Panc1 (cell line): ENCODE measurements at regions not wholly inside any gene's neighbourhood (a gene's known extent, or its start where the extent isn't known, plus 50 kb on each side); places are given as distances from the start of the nearest gene placed in this dataset.

Experiments
- ATAC-seq: fragments of 200-7000 bp; cut with Tn5 transposase; 2 replicates; pipeline ENCODE4 v1.9.1; 2020; ENCODE audit warnings: mild to moderate bottlenecking, moderate library complexity
- BruUV-seq: library from RNA; stranded (reverse); fragments of 400-500 nt; replicated peaks from 2 replicates; lab custom pipeline; 2021; lab: Mats Ljungman, UMichigan
- CTCF ChIA-PET: fragments of 300-600 bp; sonication (Branson Sonifier 250); formaldehyde crosslinking; loops from one replicate; lab custom pipeline; 2022; ENCODE audit warnings: antibody characterized with exemption; lab: Charles Lee
- POLR2A ChIA-PET: fragments of 300-600 bp; sonication (Branson Sonifier 250); formaldehyde crosslinking; loops from one replicate; lab custom pipeline; 2022; ENCODE audit warnings: antibody characterized with exemption; lab: Charles Lee
- DNase-seq: peaks from one replicate; pipeline ENCODE4 v3.0.0-alpha.2; 2010; ENCODE audit warnings: low read depth, low spot score
- H3K27ac ChIP-seq: 2 replicates; pipeline ENCODE4 v1.5.1; 2011; ENCODE audit warnings: mild to moderate bottlenecking, low read length, inconsistent platforms
- H3K27me3 ChIP-seq: fragments of 200-500 bp; sonication (Bioruptor generic); 2 replicates; pipeline ENCODE4 v1.6.0; 2014; ENCODE audit warnings: low read length, inconsistent platforms; ENCODE audit not compliant: control insufficient read depth, insufficient read depth
- H3K36me3 ChIP-seq: fragments of 200-500 bp; sonication (Bioruptor generic); 2 replicates; pipeline ENCODE4 v1.5.1; 2014; ENCODE audit warnings: inconsistent platforms, mild to moderate bottlenecking, low read length, moderate library complexity; ENCODE audit not compliant: control insufficient read depth, insufficient read depth
- H3K4me1 ChIP-seq: 2 replicates; pipeline ENCODE4 v1.5.1; 2011; ENCODE audit warnings: inconsistent platforms, mild to moderate bottlenecking, low read length, moderate library complexity; ENCODE audit not compliant: control insufficient read depth, insufficient read depth
- H3K4me3 ChIP-seq, 2 experiments: 2 replicates each; pipeline ENCODE4 v1.5.1; 2011 to 2012; ENCODE audit warnings: low read depth in 2 of 2, low read length in 2 of 2, mild to moderate bottlenecking in 2 of 2, inconsistent platforms in 1 of 2, moderate library complexity in 1 of 2
- H3K9me3 ChIP-seq: fragments of 200-500 bp; sonication (Bioruptor generic); 2 replicates; pipeline ENCODE4 v1.5.1; 2014; ENCODE audit warnings: low read depth, mild to moderate bottlenecking, inconsistent platforms, low read length, moderate library complexity; ENCODE audit not compliant: control insufficient read depth, insufficient read depth
- CTCF ChIP-seq: fragments of 450-650 bp; IDR thresholded peaks from 2 replicates; pipeline ENCODE4 v1.5.1; 2017; ENCODE audit warnings: mild to moderate bottlenecking
- POLR2AphosphoS5 ChIP-seq: IDR thresholded peaks from 2 replicates; pipeline ENCODE4 v1.6.1; 2012; ENCODE audit warnings: mild to moderate bottlenecking, low read depth, low read length, moderate library complexity
- REST ChIP-seq, 2 experiments: IDR thresholded peaks; 2 replicates each; pipeline ENCODE4 v1.6.1; 2011 to 2012; ENCODE audit warnings: low read depth in 2 of 2, control low read depth in 1 of 2, low read length in 1 of 2, mild to moderate bottlenecking in 1 of 2, moderate library complexity in 1 of 2; ENCODE audit not compliant: insufficient read depth in 1 of 2
- SIN3A ChIP-seq: IDR thresholded peaks from 2 replicates; pipeline ENCODE4 v1.6.1; 2012; ENCODE audit warnings: low read depth, mild to moderate bottlenecking, low read length, moderate library complexity, borderline replicate concordance; ENCODE audit not compliant: insufficient read depth
- TCF7L2 ChIP-seq: IDR thresholded peaks from 2 replicates; pipeline ENCODE4 v1.6.1; 2011; ENCODE audit warnings: mild to moderate bottlenecking, low read depth, low read length, inconsistent platforms
- in situ Hi-C: cut with HindIII; loops from 2 replicates; pipeline ENCODE4 v1.10.0; 2016; ENCODE audit warnings: low sequenced_read_pairs, low pct_unique_long_range_greater_than_20kb
- intact Hi-C: fragments of 100-400 bp; cut with micrococcal nuclease; formaldehyde crosslinking; loops from one replicate; pipeline ENCODE4 v1.10.0; 2022; ENCODE audit not compliant: unreplicated experiment

GRCh38 chr7:47693216-47693615 is 111.3 kb upstream of the TNS3 start:
- peaks cover 20% of the 10 kb centered on the region for H3K4me1 ChIP-seq
- ChIA-PET POLR2A (no interaction called here), CTCF (interaction anchor here (0.5 kb wide), 1 partner anchor 19 kb away, joined by 3 read pairs; no protein-coding TSS in a partner anchor)
- no peaks in the 10 kb centered on the region for H3K27me3 ChIP-seq
- no peaks in the 10 kb centered on the region for H3K36me3 ChIP-seq
- peak overlapping the region; percentile 85 for H3K27ac ChIP-seq
- TF ChIP-seq REST (IDR thresholded peaks at IDR 0.05; ENCODE audit: insufficient read depth in 1 of 2, low read depth in 2 of 2, low read length in 1 of 2) = no peak
- TF ChIP-seq CTCF = no peak
- TF ChIP-seq POLR2AphosphoS5 = no peak
- no peak for TF ChIP-seq SIN3A
- TF ChIP-seq TCF7L2 = no peak
- in situ Hi-C loops (no loop called here), intact Hi-C loops (no loop called here)
- BruUV-seq = no TSS peak
- no peak overlapping the region for H3K4me3 ChIP-seq
- no peaks in the 10 kb centered on the region for H3K9me3 ChIP-seq
- DNase-seq (no peak), ATAC-seq (peak; percentile 44)

- Histone ChIP-seq H3K27me3 (no peaks in the 10 kb centered on the region), H3K9me3 (no peaks in the 10 kb centered on the region), H3K4me3 (no peak overlapping the region), H3K27ac (peak overlapping the region; percentile 84; the same call in 1 of the 2 replicates), H3K36me3 (no peaks in the 10 kb centered on the region), H3K4me1 (peaks cover 20% of the 10 kb centered on the region)
- in situ Hi-C loops (no loop called here), intact Hi-C loops (no loop called here)
- ATAC-seq = no peak
- ChIA-PET POLR2A (interaction anchor here (0.6 kb wide), 1 partner anchor 107 kb away, joined by 19 read pairs; no protein-coding TSS in a partner anchor), CTCF (no interaction called here)
- BruUV-seq = no TSS peak
- DNase-seq = no peak
- TF ChIP-seq SIN3A (no peak), TCF7L2 (no peak), REST (IDR thresholded peaks at IDR 0.05; ENCODE audit: insufficient read depth in 1 of 2, low read depth in 2 of 2, low read length in 1 of 2) (no peak), CTCF (no peak), POLR2AphosphoS5 (no peak)
These were observed 110.1 kb upstream of the TNS3 start for GRCh38 chr7:47691988-47692387.
